ENCODE measurements at regions not wholly inside any gene's neighbourhood (a gene's known extent, or its start where the extent isn't known, plus 50 kb on each side); places are given as distances from the start of the nearest gene placed in this dataset.

- TF ChIP-seq CTCF (IDR thresholded peaks at IDR 0.05) (no peak), POLR2A (IDR thresholded peaks at IDR 0.05) (no peak)
Measured at GRCh38 chr10:32197423-32197822, 141.2 kb upstream of the KIF5B start.
